HepG2 (cell line): ENCODE measurements at regions not wholly inside any gene's neighbourhood (a gene's known extent, or its start where the extent isn't known, plus 50 kb on each side); places are given as distances from the start of the nearest gene placed in this dataset.

ENCODE experiments used
- ATAC-seq: fragments of 200-7000 bp; cut with Tn5 transposase; 3 replicates; pipeline ENCODE4 v1.9.1; 2020; ENCODE audit warnings: mild to moderate bottlenecking, moderate library complexity
- BruUV-seq: library from RNA; stranded (reverse); fragments of 400-500 nt; replicated peaks from 2 replicates; lab custom pipeline; 2021; lab: Mats Ljungman, UMichigan
- CTCF ChIA-PET: fragments of 300-600 bp; formaldehyde crosslinking; extraction: SDS; loops from one replicate; lab custom pipeline; 2021; ENCODE audit warnings: low total read pairs, inconsistent platforms, low intra/inter-chr PET ratio; lab: Yijun Ruan, JAX
- POLR2A ChIA-PET: fragments of 350-600 bp; sonication (Branson Sonifier 250); formaldehyde crosslinking; loops from one replicate; lab custom pipeline; 2020; ENCODE audit warnings: antibody characterized with exemption, inconsistent platforms; lab: Yijun Ruan, JAX
- DNase-seq: peaks from one replicate; pipeline ENCODE4 v3.0.0-alpha.2; 2015; ENCODE audit warnings: low spot score
- FAIRE-seq: peaks from 3 replicates; lab custom pipeline; 2011; peaks lifted over from hg19 to GRCh38; lab: Jason Lieb, UNC
- H2AFZ ChIP-seq: one replicate; pipeline ENCODE4 v1.6.1; 2011; ENCODE audit warnings: low read length, inconsistent platforms
- H3K27ac ChIP-seq: fragments of 300-600 bp; 3 replicates; pipeline ENCODE4 v1.8.0; 2011; ENCODE audit warnings: mixed run types, mild to moderate bottlenecking, mixed read lengths, low read length, inconsistent platforms; ENCODE audit not compliant: insufficient read depth; ENCODE audit errors: extremely low read length
- H3K27me3 ChIP-seq, 2 experiments: fragments of 200-600 bp in 1 of 2; 2 replicates in 1 of 2; 3 replicates in 1 of 2; pipeline versions ENCODE4 v1.6.0 to v1.8.0; 2011; ENCODE audit warnings: low read length in 2 of 2, mild to moderate bottlenecking in 2 of 2, moderate library complexity in 2 of 2, inconsistent platforms in 1 of 2; ENCODE audit not compliant: insufficient read depth in 2 of 2, control insufficient read depth in 1 of 2
- H3K36me3 ChIP-seq, 2 experiments: fragments of 200-600 bp in 1 of 2; replicated peaks in 1 of 2; 2 replicates in 1 of 2; 3 replicates in 1 of 2; pipeline versions ENCODE4 v1.5.1 to v1.8.0; 2011; ENCODE audit warnings: low read length in 2 of 2, inconsistent platforms in 1 of 2; ENCODE audit not compliant: insufficient read depth in 2 of 2, control insufficient read depth in 1 of 2
- H3K4me1 ChIP-seq: 2 replicates; pipeline ENCODE4 v1.5.1; 2012; ENCODE audit warnings: low read length, inconsistent platforms; ENCODE audit not compliant: insufficient read depth
- H3K4me2 ChIP-seq: 2 replicates; pipeline ENCODE4 v1.6.0; 2011; ENCODE audit warnings: low read depth, low read length, inconsistent platforms
- H3K4me3 ChIP-seq, 3 experiments: fragments of 200-600 bp in 1 of 3; sonication (generic), shearing (Covaris generic) in 1 of 3; replicated peaks in 1 of 3; 2 replicates each; pipeline ENCODE4 v1.5.1; 2011 to 2016; ENCODE audit warnings: low read length in 3 of 3, inconsistent platforms in 2 of 3, low read depth in 2 of 3, mild to moderate bottlenecking in 2 of 3, control low read depth in 1 of 3, mixed read lengths in 1 of 3; ENCODE audit not compliant: insufficient read depth in 1 of 3
- H3K79me2 ChIP-seq: one replicate; pipeline ENCODE4 v1.6.1; 2011; ENCODE audit warnings: low read length, inconsistent platforms; ENCODE audit not compliant: insufficient read depth
- H3K9ac ChIP-seq: 2 replicates; pipeline ENCODE4 v1.6.0; 2011; ENCODE audit warnings: mild to moderate bottlenecking, low read depth, low read length, inconsistent platforms; ENCODE audit not compliant: insufficient read depth
- H3K9me3 ChIP-seq: 2 replicates; pipeline ENCODE4 v1.5.1; 2012; ENCODE audit warnings: mild to moderate bottlenecking, low read length
- H4K20me1 ChIP-seq: 2 replicates; pipeline ENCODE4 v1.6.0; 2011; ENCODE audit warnings: inconsistent platforms, mild to moderate bottlenecking, low read length, moderate library complexity; ENCODE audit not compliant: insufficient read depth
- EHMT2 ChIP-seq: fragments of 200-600 bp; sonication (generic); IDR thresholded peaks from 2 replicates; pipeline ENCODE4 v1.7.0; 2017; ENCODE audit warnings: antibody characterized with exemption, low read depth, low read length, borderline replicate concordance
- HOXA5 ChIP-seq: sonication (generic); formaldehyde crosslinking; IDR thresholded peaks from 2 replicates; pipeline ENCODE4 v1.4.0; 2020; ENCODE audit warnings: missing genetic modification reagents
- MAFG ChIP-seq: sonication (generic); formaldehyde crosslinking; IDR thresholded peaks from 2 replicates; pipeline ENCODE4 v1.5.1; 2020; ENCODE audit warnings: mild to moderate bottlenecking, missing genetic modification reagents
- MEF2D ChIP-seq: sonication (generic); formaldehyde crosslinking; IDR thresholded peaks from 2 replicates; pipeline ENCODE4 v1.5.1; 2020; ENCODE audit warnings: mild to moderate bottlenecking, missing genetic modification reagents
- MEIS1 ChIP-seq: sonication (generic); formaldehyde crosslinking; IDR thresholded peaks from 2 replicates; pipeline ENCODE4 v1.9.0; 2021; ENCODE audit warnings: mild to moderate bottlenecking, missing genetic modification reagents, moderate library complexity, borderline replicate concordance
- SMAD9 ChIP-seq: sonication (generic); formaldehyde crosslinking; IDR thresholded peaks from 2 replicates; pipeline ENCODE4 v1.5.1; 2020; ENCODE audit warnings: mild to moderate bottlenecking, missing genetic modification reagents
- ZFX ChIP-seq: sonication (generic); formaldehyde crosslinking; IDR thresholded peaks from 2 replicates; pipeline ENCODE4 v1.4.0; 2020; ENCODE audit warnings: mild to moderate bottlenecking, low read depth, missing genetic modification reagents, moderate library complexity
- ZNF451 ChIP-seq: sonication (generic); formaldehyde crosslinking; IDR thresholded peaks from 2 replicates; pipeline ENCODE4 v1.5.0; 2020; ENCODE audit warnings: mild to moderate bottlenecking, missing genetic modification reagents
- ZNF558 ChIP-seq: sonication (generic); formaldehyde crosslinking; IDR thresholded peaks from 2 replicates; pipeline ENCODE4 v1.9.0; 2022; ENCODE audit warnings: mild to moderate bottlenecking, missing genetic modification reagents, borderline replicate concordance
- WGBS: methylation state at CpG from one replicate; pipeline ENCODE4 v1.1.6; 2017; ENCODE audit warnings: low lambda C conversion rate; 5-methylcytosine and 5-hydroxymethylcytosine counted together
- in situ Hi-C: cut with HindIII; loops from 2 replicates; pipeline ENCODE4 v1.10.0; 2017; ENCODE audit warnings: low pct_unique_long_range_greater_than_20kb; ENCODE audit not compliant: extremely low pct_ligation_motif_present
- intact Hi-C: fragments of 100-400 bp; cut with micrococcal nuclease; formaldehyde crosslinking; loops from one replicate; pipeline ENCODE4 v1.10.0; 2022; ENCODE audit not compliant: unreplicated experiment
- TF ChIP-seq, protein P1 (sequence below): sonication (generic); formaldehyde crosslinking; IDR thresholded peaks from 2 replicates; pipeline ENCODE4 v1.4.0; 2020; ENCODE audit warnings: low read depth, mild to moderate bottlenecking, missing genetic modification reagents

DNA sequence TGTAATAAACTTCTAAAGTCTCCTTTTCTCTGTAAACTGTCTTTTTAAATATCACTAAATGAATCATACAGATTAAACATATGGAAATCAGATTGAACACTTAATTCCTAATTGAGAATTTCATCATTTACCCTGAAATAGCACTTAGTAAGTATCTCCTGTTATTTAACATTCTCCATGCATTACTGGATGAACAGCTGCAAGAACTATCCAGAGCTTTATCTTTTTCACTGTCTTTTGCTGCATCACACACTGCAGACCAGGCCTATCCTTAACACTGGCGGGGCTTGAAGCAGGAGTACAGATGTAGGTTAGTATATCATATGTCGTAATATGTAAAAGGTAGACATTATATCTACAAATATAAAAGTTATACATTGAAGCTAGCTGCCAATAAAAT is 108.7 kb upstream of the EFNA5 start:
- in situ Hi-C loops (no loop called here), intact Hi-C loops (no loop called here)
- no peaks in the 10 kb centered on the region for H4K20me1 ChIP-seq
- H3K27ac ChIP-seq, result no peak overlapping the region
- WGBS, result 5% methylated on average over 2 of the region's 2 CpGs
- no peaks in the 10 kb centered on the region for H3K4me1 ChIP-seq
- CTCF ChIA-PET, result no interaction called here
- H3K9me3 ChIP-seq, result no peaks in the 10 kb centered on the region
- H3K27me3 ChIP-seq, result no peaks in the 10 kb centered on the region
- ATAC-seq (no peak), FAIRE-seq (no peak), DNase-seq (no peak)
- H3K4me2 ChIP-seq, result no peak overlapping the region
- BruUV-seq, result no TSS peak
- H3K79me2 ChIP-seq, result no peaks in the 10 kb centered on the region
- TF ChIP-seq SMAD9 (CRISPR knock-in tag), result no peak
- no peak for TF ChIP-seq ZNF451 (CRISPR knock-in tag)
- no peak for TF ChIP-seq EHMT2
- no peak for TF ChIP-seq ZFX (CRISPR knock-in tag)
- TF ChIP-seq HOXA5 (CRISPR knock-in tag), result no peak
- TF ChIP-seq MEIS1 (CRISPR knock-in tag), result no peak
- no peak for TF ChIP-seq MAFG (CRISPR knock-in tag)
- no peak for TF ChIP-seq MEF2D (CRISPR knock-in tag)
- TF ChIP-seq, protein P1, sequence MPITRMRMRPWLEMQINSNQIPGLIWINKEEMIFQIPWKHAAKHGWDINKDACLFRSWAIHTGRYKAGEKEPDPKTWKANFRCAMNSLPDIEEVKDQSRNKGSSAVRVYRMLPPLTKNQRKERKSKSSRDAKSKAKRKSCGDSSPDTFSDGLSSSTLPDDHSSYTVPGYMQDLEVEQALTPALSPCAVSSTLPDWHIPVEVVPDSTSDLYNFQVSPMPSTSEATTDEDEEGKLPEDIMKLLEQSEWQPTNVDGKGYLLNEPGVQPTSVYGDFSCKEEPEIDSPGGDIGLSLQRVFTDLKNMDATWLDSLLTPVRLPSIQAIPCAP (CRISPR knock-in tag), result no peak
- POLR2A ChIA-PET, result no interaction called here
- H2AFZ ChIP-seq, result no peak overlapping the region
- H3K36me3 ChIP-seq, result no peaks in the 10 kb centered on the region
- H3K9ac ChIP-seq, result no peak overlapping the region
- H3K4me3 ChIP-seq, result no peak overlapping the region

DNA sequence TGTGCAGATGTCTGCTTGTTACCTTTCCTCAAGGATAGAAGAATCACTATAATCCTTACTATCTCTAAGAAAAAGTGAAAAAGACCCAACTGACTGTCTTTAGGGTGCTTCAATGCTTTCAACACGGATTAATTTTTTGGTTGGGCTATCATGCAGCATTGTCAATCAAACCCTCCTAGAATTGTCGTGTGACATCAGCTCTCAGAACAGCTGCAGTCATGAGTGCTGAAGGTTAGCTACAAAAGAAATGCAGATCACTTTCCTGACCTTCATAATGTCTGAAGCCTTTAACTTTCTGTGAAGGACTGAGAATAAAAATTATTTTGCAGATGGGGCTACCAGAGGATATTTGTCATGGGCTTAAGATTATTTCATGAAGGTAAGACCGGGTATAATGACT is 107.9 kb upstream of the EFNA5 start:
- H3K9ac ChIP-seq, result no peak overlapping the region
- no peak for TF ChIP-seq ZNF558 (CRISPR knock-in tag)
- H3K9me3 ChIP-seq, result no peaks in the 10 kb centered on the region
- DNase-seq (no peak), ATAC-seq (no peak), FAIRE-seq (no peak)
- H3K36me3 ChIP-seq, result no peaks in the 10 kb centered on the region
- ChIA-PET POLR2A (no interaction called here), CTCF (no interaction called here)
- BruUV-seq, result no TSS peak
- WGBS, result 0% methylated on average over 3 of the region's 3 CpGs
- H3K27ac ChIP-seq, result no peak overlapping the region
- H3K4me3 ChIP-seq, result no peak overlapping the region
- H3K4me1 ChIP-seq, result no peaks in the 10 kb centered on the region
- H3K27me3 ChIP-seq, result no peaks in the 10 kb centered on the region
- no peak overlapping the region for H3K4me2 ChIP-seq
- no peak overlapping the region for H2AFZ ChIP-seq
- intact Hi-C loops, result no loop called here
- H3K79me2 ChIP-seq, result no peaks in the 10 kb centered on the region
- no peaks in the 10 kb centered on the region for H4K20me1 ChIP-seq
- in situ Hi-C loops, result no loop called here
